ENCODE measurements at regions not wholly inside any gene's neighbourhood (a gene's known extent, or its start where the extent isn't known, plus 50 kb on each side); places are given as distances from the start of the nearest gene placed in this dataset.

GRCh38 chr21:16476056-16476825, 746.5 kb downstream of the USP25 start:
- H3K27ac ChIP-seq: no peak overlapping the region
- TF ChIP-seq ZFX (IDR thresholded peaks at IDR 0.05): no peak
- TF ChIP-seq, protein P1, sequence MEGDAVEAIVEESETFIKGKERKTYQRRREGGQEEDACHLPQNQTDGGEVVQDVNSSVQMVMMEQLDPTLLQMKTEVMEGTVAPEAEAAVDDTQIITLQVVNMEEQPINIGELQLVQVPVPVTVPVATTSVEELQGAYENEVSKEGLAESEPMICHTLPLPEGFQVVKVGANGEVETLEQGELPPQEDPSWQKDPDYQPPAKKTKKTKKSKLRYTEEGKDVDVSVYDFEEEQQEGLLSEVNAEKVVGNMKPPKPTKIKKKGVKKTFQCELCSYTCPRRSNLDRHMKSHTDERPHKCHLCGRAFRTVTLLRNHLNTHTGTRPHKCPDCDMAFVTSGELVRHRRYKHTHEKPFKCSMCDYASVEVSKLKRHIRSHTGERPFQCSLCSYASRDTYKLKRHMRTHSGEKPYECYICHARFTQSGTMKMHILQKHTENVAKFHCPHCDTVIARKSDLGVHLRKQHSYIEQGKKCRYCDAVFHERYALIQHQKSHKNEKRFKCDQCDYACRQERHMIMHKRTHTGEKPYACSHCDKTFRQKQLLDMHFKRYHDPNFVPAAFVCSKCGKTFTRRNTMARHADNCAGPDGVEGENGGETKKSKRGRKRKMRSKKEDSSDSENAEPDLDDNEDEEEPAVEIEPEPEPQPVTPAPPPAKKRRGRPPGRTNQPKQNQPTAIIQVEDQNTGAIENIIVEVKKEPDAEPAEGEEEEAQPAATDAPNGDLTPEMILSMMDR (conservative IDR thresholded peaks at IDR 0.05): no peak

GRCh38 chr21:16488042-16488441, 758.3 kb downstream of the USP25 start:
- no peak overlapping the region for H3K27ac ChIP-seq

GRCh38 chr21:16492356-16492755, 762.6 kb downstream of the USP25 start:
- no peak overlapping the region for H3K27ac ChIP-seq
- TF ChIP-seq, protein P1 (conservative IDR thresholded peaks at IDR 0.05): no peak
- no peak for TF ChIP-seq ZFX (IDR thresholded peaks at IDR 0.05)

More at GRCh38 chr21:16488042-16488441, 758.3 kb downstream of the USP25 start:
- TF ChIP-seq ZFX (IDR thresholded peaks at IDR 0.05): no peak
- TF ChIP-seq, protein P1 (conservative IDR thresholded peaks at IDR 0.05): no peak

GRCh38 chr21:16492892-16493291, 763.1 kb downstream of the USP25 start:
- TF ChIP-seq ZFX (IDR thresholded peaks at IDR 0.05): no peak
- TF ChIP-seq, protein P1 (conservative IDR thresholded peaks at IDR 0.05): no peak
- H3K27ac ChIP-seq: no peak overlapping the region

DNA sequence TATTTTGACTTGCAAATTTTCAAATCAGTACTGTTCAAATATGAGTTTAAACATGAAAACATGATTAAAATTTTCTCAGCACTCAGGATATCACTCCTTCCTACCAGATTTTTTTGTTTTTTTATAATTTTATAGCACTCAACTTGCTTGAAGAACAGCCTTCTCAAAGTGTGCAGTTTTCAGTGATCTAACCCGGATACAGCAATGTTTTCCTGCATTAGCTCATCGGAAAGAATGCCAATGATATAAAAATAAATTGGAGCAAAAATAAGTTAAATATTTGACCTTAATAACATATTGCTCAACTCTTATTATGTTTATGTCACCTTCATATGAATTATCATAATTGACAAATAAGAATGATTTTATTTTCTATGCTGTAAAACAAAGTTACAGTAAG, 766.8 kb downstream of the USP25 start:
- TF ChIP-seq, protein P1 (conservative IDR thresholded peaks at IDR 0.05): no peak
- TF ChIP-seq ZFX (IDR thresholded peaks at IDR 0.05): no peak

DNA sequence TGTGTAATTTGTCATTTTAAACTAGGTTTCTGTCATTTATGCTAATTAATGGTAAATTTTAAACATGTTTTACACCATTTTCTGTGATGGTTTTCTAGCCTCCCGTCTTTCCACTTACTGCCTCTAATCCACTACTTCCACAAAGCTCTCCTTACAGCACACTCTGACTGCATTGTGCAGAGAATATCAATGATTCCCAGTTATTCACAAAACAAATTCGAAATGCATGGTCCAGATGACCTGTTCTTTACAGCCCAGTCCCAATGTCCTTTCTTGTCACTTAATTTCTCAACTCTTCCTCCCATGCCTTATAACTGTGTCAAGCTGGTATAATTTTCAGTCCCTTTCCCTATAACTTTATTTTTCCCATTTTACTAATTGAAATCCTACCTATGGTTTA, 770.5 kb downstream of the USP25 start:
- no peak overlapping the region for H3K27ac ChIP-seq

More for the DNA sequence above, 766.8 kb downstream of the USP25 start:
- H3K27ac ChIP-seq: no peak overlapping the region

DNA sequence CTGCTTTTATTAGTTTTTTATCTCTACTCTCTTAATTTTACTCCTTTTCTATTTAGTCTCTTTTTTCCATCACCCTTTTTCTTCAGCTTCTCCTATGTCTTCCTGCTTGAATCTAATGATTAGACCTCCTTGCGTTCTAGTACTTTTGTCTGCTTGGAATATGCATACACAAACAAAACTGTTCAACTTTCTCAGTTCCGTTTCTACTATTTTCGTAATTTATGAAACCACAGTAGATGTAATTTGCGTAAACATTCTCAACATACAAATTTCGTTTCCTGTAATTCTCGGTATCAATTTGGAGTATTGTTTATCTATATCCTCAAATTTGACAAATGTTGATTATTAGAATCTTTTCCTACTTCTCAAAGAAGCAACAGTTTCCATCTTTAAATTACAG, 772.5 kb downstream of the USP25 start:
- TF ChIP-seq, protein P1 (conservative IDR thresholded peaks at IDR 0.05): no peak
- TF ChIP-seq ZFX (IDR thresholded peaks at IDR 0.05): no peak
- no peak overlapping the region for H3K27ac ChIP-seq

More for the DNA sequence above, 770.5 kb downstream of the USP25 start:
- no peak for TF ChIP-seq ZFX (IDR thresholded peaks at IDR 0.05)
- TF ChIP-seq, protein P1 (conservative IDR thresholded peaks at IDR 0.05): no peak

Data from C4-2B (cell line).